ENCODE measurements at regions not wholly inside any gene's neighbourhood (a gene's known extent, or its start where the extent isn't known, plus 50 kb on each side); places are given as distances from the start of the nearest gene placed in this dataset.

- Histone ChIP-seq H3K27ac (ENCODE audit: low read depth in 1 of 2, low read length in 2 of 2) (no peak overlapping the region), H3K9me3 (ENCODE audit: control insufficient read depth in 4 of 4, low read length in 3 of 4) (no peaks in the 10 kb centered on the region), H3K36me3 (ENCODE audit: control insufficient read depth in 4 of 4, insufficient read depth in 3 of 4, low read depth in 1 of 4, low read length in 3 of 4) (no peaks in the 10 kb centered on the region), H3K9ac (ENCODE audit: low read depth in 1 of 2, low read length in 2 of 2) (no peak overlapping the region), H3K4me3 (ENCODE audit: low read depth in 1 of 3, low read length in 3 of 3) (no peak overlapping the region), H3K27me3 (ENCODE audit: control insufficient read depth in 4 of 4, insufficient read depth in 4 of 4, low read length in 3 of 4) (no peaks in the 10 kb centered on the region), H3K4me1 (ENCODE audit: control insufficient read depth in 4 of 4, insufficient read depth in 4 of 4, low read length in 3 of 4) (no peaks in the 10 kb centered on the region)
- no peak for DNase-seq (ENCODE audit: low spot score)
- WGBS = 62% methylated on average over 2 of the region's 2 CpGs
- TF ChIP-seq, protein P1, sequence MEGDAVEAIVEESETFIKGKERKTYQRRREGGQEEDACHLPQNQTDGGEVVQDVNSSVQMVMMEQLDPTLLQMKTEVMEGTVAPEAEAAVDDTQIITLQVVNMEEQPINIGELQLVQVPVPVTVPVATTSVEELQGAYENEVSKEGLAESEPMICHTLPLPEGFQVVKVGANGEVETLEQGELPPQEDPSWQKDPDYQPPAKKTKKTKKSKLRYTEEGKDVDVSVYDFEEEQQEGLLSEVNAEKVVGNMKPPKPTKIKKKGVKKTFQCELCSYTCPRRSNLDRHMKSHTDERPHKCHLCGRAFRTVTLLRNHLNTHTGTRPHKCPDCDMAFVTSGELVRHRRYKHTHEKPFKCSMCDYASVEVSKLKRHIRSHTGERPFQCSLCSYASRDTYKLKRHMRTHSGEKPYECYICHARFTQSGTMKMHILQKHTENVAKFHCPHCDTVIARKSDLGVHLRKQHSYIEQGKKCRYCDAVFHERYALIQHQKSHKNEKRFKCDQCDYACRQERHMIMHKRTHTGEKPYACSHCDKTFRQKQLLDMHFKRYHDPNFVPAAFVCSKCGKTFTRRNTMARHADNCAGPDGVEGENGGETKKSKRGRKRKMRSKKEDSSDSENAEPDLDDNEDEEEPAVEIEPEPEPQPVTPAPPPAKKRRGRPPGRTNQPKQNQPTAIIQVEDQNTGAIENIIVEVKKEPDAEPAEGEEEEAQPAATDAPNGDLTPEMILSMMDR (IDR thresholded peaks at IDR 0.05; ENCODE audit: low read depth, low read length, missing input control) = no peak
- TF ChIP-seq SP1 (IDR thresholded peaks at IDR 0.05) (no peak), FOXA2 (IDR thresholded peaks at IDR 0.05) (no peak)
- TF ChIP-seq, protein P2, sequence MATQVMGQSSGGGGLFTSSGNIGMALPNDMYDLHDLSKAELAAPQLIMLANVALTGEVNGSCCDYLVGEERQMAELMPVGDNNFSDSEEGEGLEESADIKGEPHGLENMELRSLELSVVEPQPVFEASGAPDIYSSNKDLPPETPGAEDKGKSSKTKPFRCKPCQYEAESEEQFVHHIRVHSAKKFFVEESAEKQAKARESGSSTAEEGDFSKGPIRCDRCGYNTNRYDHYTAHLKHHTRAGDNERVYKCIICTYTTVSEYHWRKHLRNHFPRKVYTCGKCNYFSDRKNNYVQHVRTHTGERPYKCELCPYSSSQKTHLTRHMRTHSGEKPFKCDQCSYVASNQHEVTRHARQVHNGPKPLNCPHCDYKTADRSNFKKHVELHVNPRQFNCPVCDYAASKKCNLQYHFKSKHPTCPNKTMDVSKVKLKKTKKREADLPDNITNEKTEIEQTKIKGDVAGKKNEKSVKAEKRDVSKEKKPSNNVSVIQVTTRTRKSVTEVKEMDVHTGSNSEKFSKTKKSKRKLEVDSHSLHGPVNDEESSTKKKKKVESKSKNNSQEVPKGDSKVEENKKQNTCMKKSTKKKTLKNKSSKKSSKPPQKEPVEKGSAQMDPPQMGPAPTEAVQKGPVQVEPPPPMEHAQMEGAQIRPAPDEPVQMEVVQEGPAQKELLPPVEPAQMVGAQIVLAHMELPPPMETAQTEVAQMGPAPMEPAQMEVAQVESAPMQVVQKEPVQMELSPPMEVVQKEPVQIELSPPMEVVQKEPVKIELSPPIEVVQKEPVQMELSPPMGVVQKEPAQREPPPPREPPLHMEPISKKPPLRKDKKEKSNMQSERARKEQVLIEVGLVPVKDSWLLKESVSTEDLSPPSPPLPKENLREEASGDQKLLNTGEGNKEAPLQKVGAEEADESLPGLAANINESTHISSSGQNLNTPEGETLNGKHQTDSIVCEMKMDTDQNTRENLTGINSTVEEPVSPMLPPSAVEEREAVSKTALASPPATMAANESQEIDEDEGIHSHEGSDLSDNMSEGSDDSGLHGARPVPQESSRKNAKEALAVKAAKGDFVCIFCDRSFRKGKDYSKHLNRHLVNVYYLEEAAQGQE (IDR thresholded peaks at IDR 0.05) = no peak
- TF ChIP-seq, protein P3, sequence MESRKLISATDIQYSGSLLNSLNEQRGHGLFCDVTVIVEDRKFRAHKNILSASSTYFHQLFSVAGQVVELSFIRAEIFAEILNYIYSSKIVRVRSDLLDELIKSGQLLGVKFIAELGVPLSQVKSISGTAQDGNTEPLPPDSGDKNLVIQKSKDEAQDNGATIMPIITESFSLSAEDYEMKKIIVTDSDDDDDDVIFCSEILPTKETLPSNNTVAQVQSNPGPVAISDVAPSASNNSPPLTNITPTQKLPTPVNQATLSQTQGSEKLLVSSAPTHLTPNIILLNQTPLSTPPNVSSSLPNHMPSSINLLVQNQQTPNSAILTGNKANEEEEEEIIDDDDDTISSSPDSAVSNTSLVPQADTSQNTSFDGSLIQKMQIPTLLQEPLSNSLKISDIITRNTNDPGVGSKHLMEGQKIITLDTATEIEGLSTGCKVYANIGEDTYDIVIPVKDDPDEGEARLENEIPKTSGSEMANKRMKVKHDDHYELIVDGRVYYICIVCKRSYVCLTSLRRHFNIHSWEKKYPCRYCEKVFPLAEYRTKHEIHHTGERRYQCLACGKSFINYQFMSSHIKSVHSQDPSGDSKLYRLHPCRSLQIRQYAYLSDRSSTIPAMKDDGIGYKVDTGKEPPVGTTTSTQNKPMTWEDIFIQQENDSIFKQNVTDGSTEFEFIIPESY (IDR thresholded peaks at IDR 0.05) = no peak
These were observed 522.3 kb upstream of the MYT1L start for GRCh38 chr2:2853346-2853745.

DNA sequence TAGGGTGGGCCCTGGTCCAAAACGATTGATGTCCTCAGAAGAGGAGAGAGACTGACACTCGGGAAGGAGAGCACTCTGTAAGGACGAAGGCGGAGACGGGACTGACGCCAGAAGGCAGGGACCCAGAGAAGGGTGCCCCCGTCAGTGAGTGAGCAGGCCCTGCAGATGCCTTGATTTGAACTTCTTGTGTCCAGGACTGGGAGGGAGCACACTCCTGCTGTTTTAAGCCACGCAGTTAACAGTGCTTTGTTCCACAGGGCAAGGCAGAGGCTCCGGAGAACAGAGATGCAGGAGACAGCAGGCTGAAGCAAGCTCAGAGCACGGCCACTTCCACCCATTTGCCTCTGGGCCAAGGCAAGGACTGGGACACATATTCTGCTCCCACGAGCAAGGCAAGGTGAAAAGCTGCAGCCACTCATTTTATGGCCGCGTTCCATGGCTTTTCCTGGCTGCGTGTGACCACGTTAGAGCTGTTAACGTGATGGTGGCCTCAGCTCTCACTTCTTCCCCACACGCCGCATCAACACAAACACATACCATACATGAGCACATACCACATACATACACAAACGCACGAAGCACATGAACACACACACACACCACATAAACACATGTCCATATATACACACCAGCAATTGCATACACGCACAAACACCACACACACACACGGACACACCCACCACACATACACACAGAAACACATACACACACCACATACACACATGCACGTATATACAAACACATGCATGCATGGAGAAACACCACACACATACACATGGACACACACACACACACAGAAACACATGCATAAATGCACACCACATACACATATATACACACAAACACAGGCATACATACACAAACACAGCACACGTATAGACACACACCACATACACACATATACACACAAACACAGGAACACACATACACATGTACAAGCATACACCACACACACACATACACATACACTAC is 521.0 kb upstream of the MYT1L start:
- no peak overlapping the region for H3K27ac ChIP-seq (ENCODE audit: low read depth in 1 of 2, low read length in 2 of 2)
- no peak overlapping the region for H3K4me3 ChIP-seq (ENCODE audit: low read depth in 1 of 3, low read length in 3 of 3)
- no peaks in the 10 kb centered on the region for H3K9me3 ChIP-seq (ENCODE audit: control insufficient read depth in 4 of 4, low read length in 3 of 4)
- H3K9ac ChIP-seq (ENCODE audit: low read depth in 1 of 2, low read length in 2 of 2) = no peak overlapping the region
- H3K27me3 ChIP-seq (ENCODE audit: control insufficient read depth in 4 of 4, insufficient read depth in 4 of 4, low read length in 3 of 4) = no peaks in the 10 kb centered on the region
- WGBS = 88% methylated on average over 24 of the region's 24 CpGs
- no peaks in the 10 kb centered on the region for H3K4me1 ChIP-seq (ENCODE audit: control insufficient read depth in 4 of 4, insufficient read depth in 4 of 4, low read length in 3 of 4)
- no peak for DNase-seq (ENCODE audit: low spot score)
- H3K36me3 ChIP-seq (ENCODE audit: control insufficient read depth in 4 of 4, insufficient read depth in 3 of 4, low read depth in 1 of 4, low read length in 3 of 4) = no peaks in the 10 kb centered on the region
- TF ChIP-seq SP1 (IDR thresholded peaks at IDR 0.05) (no peak), RAD21 (IDR thresholded peaks at IDR 0.05) (no peak), EGR1 (IDR thresholded peaks at IDR 0.05; ENCODE audit: low read depth in 2 of 2) (no peak), JUND (IDR thresholded peaks at IDR 0.05) (no peak), FOXA1 (IDR thresholded peaks at IDR 0.05) (no peak), HNF4A (conservative IDR thresholded peaks at IDR 0.05) (no peak), TAF1 (conservative IDR thresholded peaks at IDR 0.05) (no peak), HNF4G (IDR thresholded peaks at IDR 0.05) (no peak), GABPA (IDR thresholded peaks at IDR 0.05 in 1 of 2, conservative IDR thresholded peaks at IDR 0.05 in 1 of 2) (no peak)
- TF ChIP-seq, protein P1 (IDR thresholded peaks at IDR 0.05; ENCODE audit: low read depth, low read length, missing input control) = no peak
- TF ChIP-seq, protein P2 (IDR thresholded peaks at IDR 0.05) = no peak
- TF ChIP-seq, protein P3 (IDR thresholded peaks at IDR 0.05) = no peak

Data from liver (tissue), 8 donors.